Thoracic aorta (tissue), 2 donors: ENCODE measurements at regions not wholly inside any gene's neighbourhood (a gene's known extent, or its start where the extent isn't known, plus 50 kb on each side); places are given as distances from the start of the nearest gene placed in this dataset.

Experiments
- ATAC-seq: fragments of 150-250 bp; one replicate; pipeline ENCODE4 v1.8.0; 2017; ENCODE audit warnings: low read depth; ENCODE audit not compliant: insufficient number of reproducible peaks, low FRiP score
- DNase-seq: peaks from one replicate; pipeline ENCODE4 v3.0.0-alpha.2; 2020; ENCODE audit warnings: low spot score
- H3K27ac ChIP-seq, 2 donors: fragments of 200-600 bp; sonication (generic); 1 replicate in 1 of 2; 2 replicates in 1 of 2; pipeline ENCODE4 v1.5.1; 2016; ENCODE audit warnings: mild to moderate bottlenecking in 2 of 2, moderate library complexity in 2 of 2
- H3K27me3 ChIP-seq: fragments of 200-600 bp; sonication (generic); replicated peaks from 2 replicates; pipeline ENCODE4 v1.6.0; 2016; ENCODE audit warnings: mild to moderate bottlenecking; ENCODE audit not compliant: insufficient read depth
- H3K36me3 ChIP-seq: fragments of 200-600 bp; sonication (generic); one replicate; pipeline ENCODE4 v1.5.1; 2016
- H3K4me1 ChIP-seq, 2 donors: fragments of 200-600 bp; sonication (generic); 1 replicate in 1 of 2; 2 replicates in 1 of 2; pipeline versions ENCODE4 v1.5.1 to v1.6.0; 2016; ENCODE audit warnings: low read depth in 2 of 2, mild to moderate bottlenecking in 1 of 2; ENCODE audit not compliant: control insufficient read depth in 1 of 2
- H3K4me3 ChIP-seq: fragments of 200-600 bp; sonication (generic); 2 replicates; pipeline ENCODE4 v1.5.1; 2016; ENCODE audit warnings: mild to moderate bottlenecking
- H3K9me3 ChIP-seq: fragments of 200-600 bp; sonication (generic); 2 replicates; pipeline ENCODE4 v1.5.1; 2016
- TF ChIP-seq, protein P1 (sequence below): fragments of 200-600 bp; sonication (generic); IDR thresholded peaks from one replicate; pipeline ENCODE4 v1.5.1; 2019; ENCODE audit warnings: antibody characterized with exemption

DNA sequence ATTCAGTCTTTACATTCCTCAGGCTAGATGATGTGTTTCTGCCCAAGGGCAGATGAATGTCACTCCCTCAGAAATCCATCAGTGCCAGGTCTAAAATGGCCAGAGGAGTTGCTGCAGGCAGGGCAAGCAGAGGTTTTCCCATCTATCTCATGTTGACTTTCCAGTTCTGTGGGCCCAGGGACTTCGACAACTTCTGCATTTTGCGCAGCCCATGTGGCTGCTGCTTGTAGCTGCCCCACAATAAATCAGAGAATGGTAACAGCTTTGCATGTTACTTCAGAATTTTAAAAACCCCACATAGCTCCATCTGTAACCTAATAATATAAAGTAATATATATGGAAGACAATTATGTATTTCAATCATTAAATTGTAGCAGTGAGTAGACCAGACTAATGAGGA, 1367.7 kb upstream of the AGA start:
- Histone ChIP-seq H3K27ac (no peak overlapping the region), H3K9me3 (no peaks in the 10 kb centered on the region), H3K4me1 (no peaks in the 10 kb centered on the region), H3K36me3 (no peaks in the 10 kb centered on the region), H3K4me3 (no peak overlapping the region), H3K27me3 (no peaks in the 10 kb centered on the region)
- ATAC-seq: no peak
- TF ChIP-seq, protein P1, sequence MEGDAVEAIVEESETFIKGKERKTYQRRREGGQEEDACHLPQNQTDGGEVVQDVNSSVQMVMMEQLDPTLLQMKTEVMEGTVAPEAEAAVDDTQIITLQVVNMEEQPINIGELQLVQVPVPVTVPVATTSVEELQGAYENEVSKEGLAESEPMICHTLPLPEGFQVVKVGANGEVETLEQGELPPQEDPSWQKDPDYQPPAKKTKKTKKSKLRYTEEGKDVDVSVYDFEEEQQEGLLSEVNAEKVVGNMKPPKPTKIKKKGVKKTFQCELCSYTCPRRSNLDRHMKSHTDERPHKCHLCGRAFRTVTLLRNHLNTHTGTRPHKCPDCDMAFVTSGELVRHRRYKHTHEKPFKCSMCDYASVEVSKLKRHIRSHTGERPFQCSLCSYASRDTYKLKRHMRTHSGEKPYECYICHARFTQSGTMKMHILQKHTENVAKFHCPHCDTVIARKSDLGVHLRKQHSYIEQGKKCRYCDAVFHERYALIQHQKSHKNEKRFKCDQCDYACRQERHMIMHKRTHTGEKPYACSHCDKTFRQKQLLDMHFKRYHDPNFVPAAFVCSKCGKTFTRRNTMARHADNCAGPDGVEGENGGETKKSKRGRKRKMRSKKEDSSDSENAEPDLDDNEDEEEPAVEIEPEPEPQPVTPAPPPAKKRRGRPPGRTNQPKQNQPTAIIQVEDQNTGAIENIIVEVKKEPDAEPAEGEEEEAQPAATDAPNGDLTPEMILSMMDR: no peak
- DNase-seq: no peak

DNA sequence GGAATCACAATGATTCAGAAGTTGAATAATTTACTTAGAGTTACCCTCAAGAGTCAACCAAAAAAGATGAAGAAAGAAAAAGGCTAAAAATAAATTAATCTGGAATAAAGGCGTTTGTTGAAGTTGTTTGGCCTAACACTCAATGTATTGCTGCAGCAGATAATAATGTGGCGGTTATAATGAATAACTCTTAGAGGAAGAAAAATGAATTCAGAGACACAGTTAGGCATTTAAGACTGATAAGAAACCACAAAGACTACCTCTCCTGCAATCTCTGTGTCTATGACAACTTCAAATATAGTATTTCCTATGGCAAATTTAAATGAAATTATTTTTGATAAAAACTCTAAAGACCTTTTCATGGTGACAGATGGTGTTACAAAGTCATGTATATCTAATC, 1369.1 kb upstream of the AGA start:
- no peaks in the 10 kb centered on the region for H3K27me3 ChIP-seq
- H3K4me1 ChIP-seq: no peaks in the 10 kb centered on the region
- TF ChIP-seq, protein P1: no peak
- no peak overlapping the region for H3K4me3 ChIP-seq
- no peak for DNase-seq
- ATAC-seq: no peak
- H3K36me3 ChIP-seq: no peaks in the 10 kb centered on the region
- no peaks in the 10 kb centered on the region for H3K9me3 ChIP-seq
- H3K27ac ChIP-seq: no peak overlapping the region

DNA sequence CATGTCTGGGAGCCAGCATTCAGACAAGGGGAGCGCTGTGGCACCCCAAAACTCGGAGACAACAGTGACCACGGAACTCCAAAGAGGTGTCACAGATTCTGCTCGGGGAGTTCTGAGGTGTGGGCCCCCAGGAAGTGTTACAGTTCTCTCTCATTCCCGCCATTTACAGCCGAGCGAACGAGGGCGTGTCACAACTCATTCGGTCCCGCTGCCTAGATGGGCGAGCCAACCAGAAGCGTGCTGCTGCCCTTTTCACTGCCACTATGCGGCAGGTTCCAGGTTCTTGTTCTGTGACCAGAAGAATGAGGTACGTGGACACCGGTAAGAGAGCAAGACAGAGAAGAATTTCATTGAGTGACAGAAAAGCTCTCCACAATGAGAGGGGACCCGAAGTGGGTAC, 1370.6 kb upstream of the AGA start:
- Histone ChIP-seq H3K4me1 (no peaks in the 10 kb centered on the region), H3K27me3 (no peaks in the 10 kb centered on the region), H3K4me3 (no peak overlapping the region), H3K27ac (no peak overlapping the region), H3K9me3 (no peaks in the 10 kb centered on the region), H3K36me3 (no peaks in the 10 kb centered on the region)
- no peak for DNase-seq
- TF ChIP-seq, protein P1: no peak
- no peak for ATAC-seq

DNA sequence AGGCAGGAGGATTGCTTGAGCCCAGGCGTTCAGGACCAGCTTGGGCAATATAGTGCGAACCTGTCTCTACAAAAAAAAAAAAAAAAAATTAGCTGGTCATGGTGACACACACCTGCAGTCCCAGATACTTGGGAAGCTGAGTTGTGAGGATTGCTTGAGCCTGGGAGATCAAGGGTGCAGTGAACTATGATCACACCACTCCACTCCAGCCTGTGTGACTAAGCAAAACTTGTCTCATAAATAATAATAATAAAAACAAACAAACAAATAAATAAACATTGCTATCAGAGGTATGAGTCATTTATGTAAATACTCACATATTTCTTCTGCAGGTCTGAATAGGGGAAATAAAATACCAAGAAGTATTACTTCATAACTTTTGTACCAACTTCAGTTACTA, 1372.7 kb upstream of the AGA start:
- DNase-seq (no peak), ATAC-seq (no peak)
- Histone ChIP-seq H3K9me3 (no peaks in the 10 kb centered on the region), H3K27ac (no peak overlapping the region), H3K4me1 (no peaks in the 10 kb centered on the region), H3K27me3 (no peaks in the 10 kb centered on the region), H3K36me3 (no peaks in the 10 kb centered on the region), H3K4me3 (no peak overlapping the region)
- TF ChIP-seq, protein P1: no peak

DNA sequence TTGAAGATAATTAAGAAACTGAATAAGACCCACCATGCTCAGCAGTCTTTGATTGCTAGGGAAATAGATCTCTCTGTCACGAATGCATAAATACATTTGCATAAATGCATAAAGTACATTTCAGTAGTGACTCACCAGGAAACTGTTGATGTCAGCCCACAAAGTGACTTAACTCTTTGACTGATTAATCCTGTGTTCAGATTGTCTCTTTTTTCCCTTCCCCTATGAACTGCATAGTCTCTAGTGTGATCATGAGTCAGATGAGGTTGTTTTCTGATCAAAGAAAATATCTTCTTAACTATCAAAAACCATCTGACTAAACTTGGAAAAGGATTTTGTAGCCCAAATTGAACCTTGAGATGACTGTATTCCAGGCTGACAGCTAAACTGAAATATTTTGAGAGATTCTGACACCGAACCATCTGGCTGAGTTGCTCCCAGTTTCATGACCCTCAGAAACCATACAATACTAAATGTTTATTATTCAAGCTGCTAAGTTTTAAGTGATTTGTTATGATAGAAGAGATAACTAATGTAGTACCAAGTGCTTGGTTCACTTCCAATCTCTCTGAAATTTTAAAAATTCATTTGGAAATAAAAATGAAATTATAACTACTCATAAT, 1381.5 kb upstream of the AGA start:
- Histone ChIP-seq H3K4me3 (no peak overlapping the region), H3K27ac (no peak overlapping the region), H3K27me3 (no peaks in the 10 kb centered on the region), H3K9me3 (no peaks in the 10 kb centered on the region), H3K36me3 (no peaks in the 10 kb centered on the region), H3K4me1 (no peaks in the 10 kb centered on the region)
- no peak for ATAC-seq
- TF ChIP-seq, protein P1: no peak
- DNase-seq: no peak
